SU-DHL-6 (cell line): ENCODE measurements at regions not wholly inside any gene's neighbourhood (a gene's known extent, or its start where the extent isn't known, plus 50 kb on each side); places are given as distances from the start of the nearest gene placed in this dataset.

ENCODE experiments used
- CTCF ChIP-seq: fragments of 200-600 bp; sonication (generic); IDR thresholded peaks from one replicate; pipeline ENCODE4 v1.5.1; 2017; ENCODE audit warnings: antibody characterized with exemption, mild to moderate bottlenecking, low read length, moderate library complexity; ENCODE audit not compliant: insufficient read depth, poor library complexity, severe bottlenecking
- EZH2phosphoT487 ChIP-seq: fragments of 200-600 bp; sonication (generic), shearing (Covaris generic); conservative IDR thresholded peaks from 2 replicates; pipeline ENCODE4 v1.6.1; 2018; ENCODE audit warnings: mild to moderate bottlenecking, antibody characterized with exemption, low read length, moderate library complexity, mixed read lengths

GRCh38 chrX:109920325-109920724, 82.6 kb upstream of the TMEM164 start:
- TF ChIP-seq CTCF = no peak
- no peak for TF ChIP-seq EZH2phosphoT487
